IPS-18c (cell line): ENCODE measurements at regions not wholly inside any gene's neighbourhood (a gene's known extent, or its start where the extent isn't known, plus 50 kb on each side); places are given as distances from the start of the nearest gene placed in this dataset.
"Not testable (repeated sequence)": the region's sequence is repeated elsewhere in the genome, so short reads cannot be mapped to it uniquely, and the experiment has no call there.

Experiments used
- H3K4me3 ChIP-seq: 2 replicates; pipeline ENCODE4 v1.7.0; 2013; ENCODE audit warnings: low read depth, mild to moderate bottlenecking, low read length, moderate library complexity; ENCODE audit not compliant: insufficient read depth
- H3K9me3 ChIP-seq: one replicate; pipeline ENCODE4 v1.6.1; 2013; ENCODE audit warnings: mild to moderate bottlenecking, low read length, moderate library complexity; ENCODE audit not compliant: control insufficient read depth, insufficient read depth

- Histone ChIP-seq H3K4me3 (no peak overlapping the region), H3K9me3 (no peaks in the 10 kb centered on the region)
Measured at GRCh38 chr12:97616946-97617345, 154.3 kb downstream of the RMST start.

GRCh38 chr12:97628962-97629361 is 166.4 kb downstream of the RMST start:
- H3K9me3 ChIP-seq, result no peaks in the 10 kb centered on the region
- H3K4me3 ChIP-seq, result no peak overlapping the region

GRCh38 chr12:97629382-97629781 is 166.8 kb downstream of the RMST start:
- no peak overlapping the region for H3K4me3 ChIP-seq
- no peaks in the 10 kb centered on the region for H3K9me3 ChIP-seq

GRCh38 chr12:97630356-97630755 is 167.8 kb downstream of the RMST start:
- Histone ChIP-seq H3K4me3 (no peak overlapping the region), H3K9me3 (no peaks in the 10 kb centered on the region)

- Histone ChIP-seq H3K9me3 (no peaks in the 10 kb centered on the region), H3K4me3 (no peak overlapping the region)
Measured at GRCh38 chr12:97630875-97631274, 168.3 kb downstream of the RMST start.

- Histone ChIP-seq H3K9me3 (no peaks in the 10 kb centered on the region), H3K4me3 (no peak overlapping the region)
Measured at GRCh38 chr12:97637770-97638169, 175.2 kb downstream of the RMST start.

GRCh38 chr12:97638739-97639138 is 176.1 kb downstream of the RMST start:
- H3K4me3 ChIP-seq, result no peak overlapping the region
- H3K9me3 ChIP-seq, result no peaks in the 10 kb centered on the region

GRCh38 chr12:97639702-97640101 is 177.1 kb downstream of the RMST start:
- no peak overlapping the region for H3K4me3 ChIP-seq
- no peaks in the 10 kb centered on the region for H3K9me3 ChIP-seq

GRCh38 chr12:97640826-97641225 is 178.2 kb downstream of the RMST start:
- Histone ChIP-seq H3K9me3 (no peaks in the 10 kb centered on the region), H3K4me3 (no peak overlapping the region)

- Histone ChIP-seq H3K4me3 (no peak overlapping the region), H3K9me3 (no peaks in the 10 kb centered on the region)
Measured at GRCh38 chr12:97642911-97643310, 180.3 kb downstream of the RMST start.

GRCh38 chr12:97643924-97644323 is 181.3 kb downstream of the RMST start:
- no peaks in the 10 kb centered on the region for H3K9me3 ChIP-seq
- H3K4me3 ChIP-seq, result no peak overlapping the region

- Histone ChIP-seq H3K4me3 (no peak overlapping the region), H3K9me3 (peaks cover 3% of the 10 kb centered on the region)
Measured at GRCh38 chr12:97645726-97646125, 183.1 kb downstream of the RMST start.

GRCh38 chr12:97647142-97647541 is 184.5 kb downstream of the RMST start:
- Histone ChIP-seq H3K9me3 (peaks cover 3% of the 10 kb centered on the region), H3K4me3 (no peak overlapping the region)

- peaks cover 3% of the 10 kb centered on the region for H3K9me3 ChIP-seq
Measured at GRCh38 chr12:97650242-97650641, 187.6 kb downstream of the RMST start.

GRCh38 chr12:97656548-97656947 is 193.9 kb downstream of the RMST start:
- H3K9me3 ChIP-seq, H3K4me3 ChIP-seq: not testable (repeated sequence)

More at GRCh38 chr12:97650242-97650641, 187.6 kb downstream of the RMST start:
- no peak overlapping the region for H3K4me3 ChIP-seq

- Histone ChIP-seq H3K9me3 (peaks cover 9% of the 10 kb centered on the region), H3K4me3 (no peak overlapping the region)
Measured at GRCh38 chr12:97659117-97659880, 196.7 kb downstream of the RMST start.

- Histone ChIP-seq H3K4me3 (no peak overlapping the region), H3K9me3 (peaks cover 3% of the 10 kb centered on the region)
Measured at GRCh38 chr12:97666263-97666662, 203.7 kb downstream of the RMST start.

- no peaks in the 10 kb centered on the region for H3K9me3 ChIP-seq
- no peak overlapping the region; the same call in 1 of the 2 replicates for H3K4me3 ChIP-seq
Measured at GRCh38 chr12:97672870-97673269, 210.3 kb downstream of the RMST start.

- H3K4me3 ChIP-seq, result no peak overlapping the region
- H3K9me3 ChIP-seq, result no peaks in the 10 kb centered on the region
Measured at GRCh38 chr12:97680751-97681150, 218.1 kb downstream of the RMST start.
